ENCODE measurements at regions not wholly inside any gene's neighbourhood (a gene's known extent, or its start where the extent isn't known, plus 50 kb on each side); places are given as distances from the start of the nearest gene placed in this dataset.

DNA sequence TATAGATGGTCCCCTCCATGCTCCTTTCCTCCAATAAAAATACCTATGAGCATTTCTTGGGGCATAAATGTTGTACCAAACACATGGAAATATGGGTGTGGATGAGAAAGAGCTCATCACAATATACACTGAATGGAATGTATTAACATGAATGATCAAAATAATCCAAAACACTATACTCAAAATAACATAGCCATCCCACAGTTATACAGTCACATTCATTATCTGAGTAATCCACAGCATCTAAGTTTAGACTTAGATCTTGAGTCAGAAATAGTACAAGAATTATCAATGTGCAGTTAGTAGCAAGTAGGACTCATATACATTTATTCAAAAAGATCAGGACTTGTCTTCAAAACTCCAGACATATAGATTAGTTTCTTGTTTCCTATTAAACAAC, 175.2 kb upstream of the NREP start:
- Histone ChIP-seq H3K36me3 (no peaks in the 10 kb centered on the region), H3K9me3 (no peaks in the 10 kb centered on the region), H3K27ac (no peak overlapping the region), H3K4me1 (peaks cover 0 to 20% (median 11%) of the 10 kb centered on the region in 3 donors), H3K4me3 (no peak overlapping the region), H3K27me3 (no peaks in the 10 kb centered on the region)
- intact Hi-C loops (cut with DNase I), result no loop called here
- no peak for DNase-seq
- TF ChIP-seq, protein P1, sequence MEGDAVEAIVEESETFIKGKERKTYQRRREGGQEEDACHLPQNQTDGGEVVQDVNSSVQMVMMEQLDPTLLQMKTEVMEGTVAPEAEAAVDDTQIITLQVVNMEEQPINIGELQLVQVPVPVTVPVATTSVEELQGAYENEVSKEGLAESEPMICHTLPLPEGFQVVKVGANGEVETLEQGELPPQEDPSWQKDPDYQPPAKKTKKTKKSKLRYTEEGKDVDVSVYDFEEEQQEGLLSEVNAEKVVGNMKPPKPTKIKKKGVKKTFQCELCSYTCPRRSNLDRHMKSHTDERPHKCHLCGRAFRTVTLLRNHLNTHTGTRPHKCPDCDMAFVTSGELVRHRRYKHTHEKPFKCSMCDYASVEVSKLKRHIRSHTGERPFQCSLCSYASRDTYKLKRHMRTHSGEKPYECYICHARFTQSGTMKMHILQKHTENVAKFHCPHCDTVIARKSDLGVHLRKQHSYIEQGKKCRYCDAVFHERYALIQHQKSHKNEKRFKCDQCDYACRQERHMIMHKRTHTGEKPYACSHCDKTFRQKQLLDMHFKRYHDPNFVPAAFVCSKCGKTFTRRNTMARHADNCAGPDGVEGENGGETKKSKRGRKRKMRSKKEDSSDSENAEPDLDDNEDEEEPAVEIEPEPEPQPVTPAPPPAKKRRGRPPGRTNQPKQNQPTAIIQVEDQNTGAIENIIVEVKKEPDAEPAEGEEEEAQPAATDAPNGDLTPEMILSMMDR (IDR thresholded peaks at IDR 0.05), result no peak
- TF ChIP-seq POLR2A (IDR thresholded peaks at IDR 0.05), result no peak

DNA sequence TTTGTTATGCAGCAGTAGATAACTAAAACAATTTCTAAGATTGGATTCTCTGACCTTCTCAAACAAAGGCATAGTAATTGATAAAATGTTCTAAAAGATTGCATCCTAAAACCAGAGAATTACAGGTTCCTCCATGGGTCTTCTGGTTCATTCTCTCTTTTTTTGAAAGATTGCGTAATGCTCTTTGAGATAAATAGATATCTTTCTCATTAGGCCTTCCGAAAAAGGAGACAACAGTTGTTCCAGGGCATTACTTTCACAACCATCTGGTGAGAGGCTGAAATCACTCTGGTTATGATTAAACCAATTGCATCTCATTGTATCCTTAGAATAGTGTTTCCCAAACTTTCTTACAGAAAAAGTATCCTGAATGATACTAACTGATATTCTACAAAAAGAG, 174.7 kb upstream of the NREP start:
- WGBS, 2 donors, result 77 to 90% methylated on average over 2 of the region's 2 CpGs
- Histone ChIP-seq H3K9me3 (no peaks in the 10 kb centered on the region), H3K4me1 (peaks cover 0 to 20% (median 11%) of the 10 kb centered on the region in 3 donors), H3K27me3 (no peaks in the 10 kb centered on the region), H3K27ac (no peak overlapping the region), H3K4me3 (no peak overlapping the region), H3K36me3 (no peaks in the 10 kb centered on the region)
- no peak for DNase-seq
- no peak for TF ChIP-seq POLR2A (IDR thresholded peaks at IDR 0.05)
- TF ChIP-seq, protein P1 (IDR thresholded peaks at IDR 0.05), result no peak
- intact Hi-C loops (cut with DNase I), result no loop called here

DNA sequence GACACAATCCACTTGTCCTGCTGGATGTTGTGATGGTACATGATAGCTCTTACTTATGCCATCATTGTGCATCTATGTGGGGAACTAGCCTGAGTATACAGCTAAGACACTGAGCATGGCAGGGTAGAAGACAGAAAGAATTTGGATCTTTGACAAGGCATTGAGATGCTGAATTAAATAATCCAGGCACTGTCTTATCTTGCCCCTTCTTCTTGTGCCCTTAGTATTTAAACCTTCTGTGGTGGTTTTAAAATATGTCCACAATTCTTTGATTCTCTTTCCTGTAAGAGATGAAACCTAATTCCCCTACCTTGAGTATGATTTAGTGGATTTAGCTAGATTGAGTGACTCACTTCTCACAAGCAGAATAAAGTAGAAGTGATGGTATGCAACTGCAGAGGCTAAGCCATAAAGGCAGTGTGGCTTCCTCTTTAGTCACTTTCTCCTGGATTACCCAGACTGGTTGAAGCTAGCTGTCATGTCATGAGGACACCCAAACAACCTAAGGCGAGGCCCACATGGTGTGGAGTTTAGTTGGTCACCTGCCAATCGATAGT, 174.0 kb upstream of the NREP start:
- intact Hi-C loops (cut with DNase I), result no loop called here
- WGBS, 2 donors, result 36 to 68% methylated on average over 2 of the region's 2 CpGs
- no peaks in the 10 kb centered on the region for H3K36me3 ChIP-seq
- peaks cover 0 to 20% (median 11%) of the 10 kb centered on the region in 3 donors for H3K4me1 ChIP-seq
- no peaks in the 10 kb centered on the region for H3K9me3 ChIP-seq
- no peak overlapping the region for H3K27ac ChIP-seq
- DNase-seq, result no peak
- TF ChIP-seq POLR2A (IDR thresholded peaks at IDR 0.05), result no peak
- TF ChIP-seq, protein P1 (IDR thresholded peaks at IDR 0.05), result no peak
- no peaks in the 10 kb centered on the region for H3K27me3 ChIP-seq
- no peak overlapping the region for H3K4me3 ChIP-seq

DNA sequence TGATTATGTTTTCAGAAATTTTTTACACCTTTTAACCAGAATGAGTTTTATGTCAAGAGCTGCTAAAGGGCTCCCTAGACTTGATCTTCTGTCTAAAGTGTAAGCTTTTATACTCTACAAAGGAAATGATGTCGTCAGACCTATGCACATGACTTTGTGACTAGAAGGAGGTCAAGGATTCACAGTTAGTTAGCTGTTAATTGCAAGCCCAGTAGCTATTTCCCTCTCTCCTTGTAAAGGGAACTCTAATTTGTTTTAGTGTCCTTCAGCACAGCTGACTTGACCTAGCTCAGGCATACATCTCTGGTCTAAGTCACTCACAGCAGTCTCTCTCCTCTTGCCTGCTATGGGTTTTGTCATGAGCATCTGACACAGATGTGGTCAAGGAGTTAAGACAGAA, 173.5 kb upstream of the NREP start:
- TF ChIP-seq POLR2A (IDR thresholded peaks at IDR 0.05), result no peak
- TF ChIP-seq, protein P1 (IDR thresholded peaks at IDR 0.05), result no peak
- peaks cover 0 to 20% (median 11%) of the 10 kb centered on the region in 3 donors for H3K4me1 ChIP-seq
- 46 to 90% methylated on average over 1 of the region's 1 CpG for WGBS, 2 donors
- intact Hi-C loops (cut with DNase I), result no loop called here
- no peak overlapping the region for H3K4me3 ChIP-seq
- no peaks in the 10 kb centered on the region for H3K27me3 ChIP-seq
- no peak overlapping the region for H3K27ac ChIP-seq
- no peak for DNase-seq
- no peaks in the 10 kb centered on the region for H3K36me3 ChIP-seq
- no peaks in the 10 kb centered on the region for H3K9me3 ChIP-seq

DNA sequence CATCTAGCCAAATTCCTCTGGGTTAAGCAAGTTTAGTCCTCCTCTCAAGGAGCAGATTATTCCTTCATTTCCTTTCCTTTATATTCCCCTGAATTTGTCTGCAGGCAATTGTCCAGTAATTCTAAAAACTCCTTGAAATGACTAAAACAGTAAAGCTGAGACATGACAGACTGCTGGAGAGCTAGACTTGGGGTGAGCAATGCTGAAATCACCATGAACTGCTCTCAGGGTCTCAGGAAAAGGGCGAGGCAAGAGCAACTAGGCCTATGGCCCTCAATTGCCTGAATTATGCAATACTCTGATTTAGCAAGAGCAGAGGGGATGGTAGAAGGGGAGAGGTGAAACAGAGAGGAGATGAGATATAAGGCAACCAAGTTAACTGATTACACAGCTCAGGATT, 172.9 kb upstream of the NREP start:
- no peaks in the 10 kb centered on the region for H3K27me3 ChIP-seq
- DNase-seq, result no peak
- H3K4me3 ChIP-seq, result no peak overlapping the region
- no peaks in the 10 kb centered on the region for H3K9me3 ChIP-seq
- no peaks in the 10 kb centered on the region for H3K36me3 ChIP-seq
- intact Hi-C loops (cut with DNase I), result no loop called here
- peaks cover 0 to 20% (median 11%) of the 10 kb centered on the region in 3 donors for H3K4me1 ChIP-seq
- no peak overlapping the region for H3K27ac ChIP-seq
- no peak for TF ChIP-seq POLR2A (IDR thresholded peaks at IDR 0.05)
- TF ChIP-seq, protein P1 (IDR thresholded peaks at IDR 0.05), result no peak
- 33% methylated on average over 1 of the region's 1 CpG for WGBS, 2 donors

Data from esophagus squamous epithelium (tissue), 5 donors.